Fibroblast of lung (primary cell): ENCODE measurements at regions not wholly inside any gene's neighbourhood (a gene's known extent, or its start where the extent isn't known, plus 50 kb on each side); places are given as distances from the start of the nearest gene placed in this dataset.

Experiments
- CTCF ChIP-seq, 2 donors: IDR thresholded peaks in 1 of 2; conservative IDR thresholded peaks in 1 of 2; 1 replicate in 1 of 2; 2 replicates in 1 of 2; pipeline ENCODE4 v1.5.1; 2011 to 2012; ENCODE audit warnings: low read length in 2 of 2, control low read depth in 1 of 2, inconsistent platforms in 1 of 2, low read depth in 1 of 2, mild to moderate bottlenecking in 1 of 2
- EZH2 ChIP-seq: IDR thresholded peaks from 2 replicates; pipeline ENCODE4 v1.5.1; 2012; ENCODE audit warnings: low read length, control low read depth, mild to moderate bottlenecking; ENCODE audit errors: missing control alignments

DNA sequence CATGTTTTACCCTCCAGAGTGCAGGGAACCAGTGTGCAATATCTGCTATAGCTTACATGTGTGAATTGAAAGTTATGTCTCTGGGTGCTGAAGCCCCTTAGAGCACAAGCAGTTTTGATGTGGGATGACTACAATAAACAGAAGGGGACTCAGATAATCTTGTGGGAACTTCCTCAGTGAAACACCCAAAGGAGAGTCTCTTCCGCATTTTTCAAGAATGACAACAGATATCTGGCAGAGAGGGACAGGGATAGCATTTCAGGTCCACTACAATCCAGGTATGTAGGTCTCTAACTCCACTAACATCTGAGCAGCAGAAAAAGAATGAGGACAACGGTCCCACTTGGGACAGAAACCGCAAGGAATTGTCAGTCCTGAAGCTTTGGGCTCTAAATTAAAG lies 67.6 kb upstream of the PDE4B start:
- no peak for TF ChIP-seq CTCF (conservative IDR thresholded peaks at IDR 0.05 in 1 of 2, IDR thresholded peaks at IDR 0.05 in 1 of 2; ENCODE audit: low read depth in 1 of 2, low read length in 2 of 2)
- no peak for TF ChIP-seq EZH2
